Forelimb muscle (tissue), 1 donor: ENCODE measurements at regions not wholly inside any gene's neighbourhood (a gene's known extent, or its start where the extent isn't known, plus 50 kb on each side); places are given as distances from the start of the nearest gene placed in this dataset.

Source experiments
- DNase-seq: peaks from one replicate; pipeline ENCODE4 v3.0.0-alpha.2; 2013; ENCODE audit warnings: low read depth

GRCh38 chr4:149928507-149928906 lies 112.9 kb upstream of the IQCM start:
- no peak for DNase-seq

GRCh38 chr4:149931431-149931830 lies 115.8 kb upstream of the IQCM start:
- DNase-seq: no peak

GRCh38 chr4:149932188-149932587 lies 116.5 kb upstream of the IQCM start:
- DNase-seq: no peak

- no peak for DNase-seq
Observed at GRCh38 chr4:149933120-149933519, 117.5 kb upstream of the IQCM start.

- DNase-seq: no peak
Observed at GRCh38 chr4:149933883-149934282, 118.2 kb upstream of the IQCM start.

GRCh38 chr4:149949381-149949780 lies 128.9 kb upstream of the DCLK2 start:
- DNase-seq: no peak

GRCh38 chr4:149951152-149951900 lies 126.9 kb upstream of the DCLK2 start:
- DNase-seq: no peak

- no peak for DNase-seq
Observed at GRCh38 chr4:149952101-149952500, 126.1 kb upstream of the DCLK2 start.

GRCh38 chr4:149952716-149953115 lies 125.5 kb upstream of the DCLK2 start:
- no peak for DNase-seq

GRCh38 chr4:149955780-149956390 lies 122.4 kb upstream of the DCLK2 start:
- no peak for DNase-seq

GRCh38 chr4:149956678-149957077 lies 121.6 kb upstream of the DCLK2 start:
- DNase-seq: no peak

GRCh38 chr4:149961876-149962597 lies 116.2 kb upstream of the DCLK2 start:
- DNase-seq: no peak

GRCh38 chr4:149964001-149964796 lies 114.0 kb upstream of the DCLK2 start:
- no peak for DNase-seq

- no peak for DNase-seq
Observed at GRCh38 chr4:149965206-149965605, 113.0 kb upstream of the DCLK2 start.

GRCh38 chr4:149972407-149972806 lies 105.8 kb upstream of the DCLK2 start:
- DNase-seq: no peak

- no peak for DNase-seq
Observed at GRCh38 chr4:149973181-149973580, 105.1 kb upstream of the DCLK2 start.

- DNase-seq: no peak
Observed at GRCh38 chr4:149975172-149975571, 103.1 kb upstream of the DCLK2 start.

GRCh38 chr4:149980121-149980682 lies 98.0 kb upstream of the DCLK2 start:
- DNase-seq: no peak

- DNase-seq: no peak
Observed at GRCh38 chr4:149980941-149981340, 97.3 kb upstream of the DCLK2 start.

- DNase-seq: no peak
Observed at GRCh38 chr4:149983401-149983800, 94.8 kb upstream of the DCLK2 start.

- DNase-seq: no peak
Observed at GRCh38 chr4:149983931-149984330, 94.3 kb upstream of the DCLK2 start.

GRCh38 chr4:149985981-149986380 lies 92.3 kb upstream of the DCLK2 start:
- DNase-seq: no peak
